Hematopoietic multipotent progenitor cell treated with erythropoietin and hydrocortisone succinate and interleukin-3 and kit ligand, for 8 days (in vitro differentiated cells): ENCODE measurements at regions not wholly inside any gene's neighbourhood (a gene's known extent, or its start where the extent isn't known, plus 50 kb on each side); places are given as distances from the start of the nearest gene placed in this dataset.

Experiments used
- DNase-seq: peaks from one replicate; pipeline ENCODE4 v3.0.0-alpha.2; 2015

DNA sequence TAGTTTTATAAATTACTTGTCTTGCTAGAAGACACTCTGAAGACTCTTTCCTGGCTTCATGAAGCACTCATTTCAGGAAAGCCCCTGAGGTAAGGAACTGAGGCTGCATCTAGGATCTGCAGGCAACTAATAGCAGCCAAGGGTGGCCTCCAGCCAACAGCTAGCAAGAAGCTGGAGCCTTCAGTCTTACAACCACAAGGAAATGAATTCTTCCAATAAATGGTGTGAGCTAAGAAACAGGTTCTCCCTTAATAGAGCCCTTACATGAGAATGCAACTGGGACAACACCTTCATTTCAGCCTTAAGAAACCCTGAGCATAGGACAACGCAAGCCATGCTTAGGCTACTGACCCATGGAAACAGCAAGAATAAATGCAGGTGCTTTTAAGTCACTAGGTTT lies 254.6 kb upstream of the RBBP8 start:
- no peak for DNase-seq

DNA sequence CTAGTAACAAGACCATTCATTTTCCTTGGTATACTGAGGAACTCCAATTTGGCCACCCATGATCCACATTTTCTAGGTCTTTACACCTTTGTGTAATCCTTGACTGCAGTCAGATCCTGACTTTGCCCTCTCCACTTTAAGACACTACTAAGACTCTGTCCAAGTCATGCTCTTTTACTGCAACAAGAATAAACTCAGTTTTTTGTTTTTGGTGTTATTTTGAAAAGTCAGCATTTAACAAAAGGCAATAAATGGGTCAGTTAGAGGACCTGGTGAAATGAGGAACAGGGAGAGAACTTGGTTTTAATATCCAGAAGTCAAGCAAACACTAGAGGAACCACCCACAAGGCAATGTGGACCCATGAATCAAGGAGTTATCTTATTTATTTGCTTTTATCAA lies 252.2 kb upstream of the RBBP8 start:
- no peak for DNase-seq

GRCh38 chr18:22681908-22682307 lies 251.2 kb upstream of the RBBP8 start:
- no peak for DNase-seq

- DNase-seq: no peak
Measured at GRCh38 chr18:22682720-22683119, 250.4 kb upstream of the RBBP8 start.

DNA sequence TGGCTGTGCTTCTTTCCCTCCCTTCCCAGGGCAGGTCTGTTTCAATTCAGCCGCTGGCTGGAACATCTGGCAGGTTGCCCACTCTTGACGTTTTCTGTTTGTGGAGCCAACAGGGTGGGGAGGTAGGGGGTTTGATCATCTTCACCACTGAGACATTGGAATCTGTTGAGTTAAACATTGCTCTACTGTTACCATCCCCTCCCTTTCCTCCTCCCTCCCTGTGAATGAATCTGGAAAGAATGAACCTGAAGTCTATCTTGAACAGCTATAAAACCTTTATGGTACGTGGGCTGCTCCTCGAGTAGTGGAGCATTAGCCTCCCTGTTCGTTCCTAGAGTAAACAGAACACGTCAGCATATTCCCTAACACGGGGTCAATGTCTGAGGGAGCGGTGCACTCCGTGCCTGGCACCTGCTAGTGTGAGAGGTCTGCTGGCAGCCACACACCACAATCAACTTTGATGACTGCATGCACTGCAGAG lies 249.9 kb upstream of the RBBP8 start:
- no peak for DNase-seq

GRCh38 chr18:22683786-22684185 lies 249.3 kb upstream of the RBBP8 start:
- DNase-seq: no peak

GRCh38 chr18:22684268-22684667 lies 248.9 kb upstream of the RBBP8 start:
- DNase-seq: no peak

DNA sequence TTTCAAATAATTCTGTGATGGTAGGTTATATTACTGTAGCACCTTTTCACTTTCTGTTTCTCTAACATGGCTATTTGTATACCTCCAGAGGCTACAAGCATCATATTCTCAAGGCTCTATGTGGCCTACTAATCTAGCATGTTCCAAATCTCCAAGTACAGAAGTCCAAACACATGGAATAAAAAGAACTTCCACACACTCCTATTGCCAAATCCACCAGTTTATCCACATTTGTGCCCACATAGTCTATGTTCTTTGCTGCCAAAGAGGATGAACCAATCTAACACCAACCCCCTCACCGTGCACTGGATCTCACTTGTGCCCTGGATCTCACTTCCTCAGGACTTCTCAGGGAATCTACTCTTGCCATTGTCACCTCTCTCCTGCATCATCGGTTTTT lies 247.3 kb upstream of the RBBP8 start:
- DNase-seq: no peak

DNA sequence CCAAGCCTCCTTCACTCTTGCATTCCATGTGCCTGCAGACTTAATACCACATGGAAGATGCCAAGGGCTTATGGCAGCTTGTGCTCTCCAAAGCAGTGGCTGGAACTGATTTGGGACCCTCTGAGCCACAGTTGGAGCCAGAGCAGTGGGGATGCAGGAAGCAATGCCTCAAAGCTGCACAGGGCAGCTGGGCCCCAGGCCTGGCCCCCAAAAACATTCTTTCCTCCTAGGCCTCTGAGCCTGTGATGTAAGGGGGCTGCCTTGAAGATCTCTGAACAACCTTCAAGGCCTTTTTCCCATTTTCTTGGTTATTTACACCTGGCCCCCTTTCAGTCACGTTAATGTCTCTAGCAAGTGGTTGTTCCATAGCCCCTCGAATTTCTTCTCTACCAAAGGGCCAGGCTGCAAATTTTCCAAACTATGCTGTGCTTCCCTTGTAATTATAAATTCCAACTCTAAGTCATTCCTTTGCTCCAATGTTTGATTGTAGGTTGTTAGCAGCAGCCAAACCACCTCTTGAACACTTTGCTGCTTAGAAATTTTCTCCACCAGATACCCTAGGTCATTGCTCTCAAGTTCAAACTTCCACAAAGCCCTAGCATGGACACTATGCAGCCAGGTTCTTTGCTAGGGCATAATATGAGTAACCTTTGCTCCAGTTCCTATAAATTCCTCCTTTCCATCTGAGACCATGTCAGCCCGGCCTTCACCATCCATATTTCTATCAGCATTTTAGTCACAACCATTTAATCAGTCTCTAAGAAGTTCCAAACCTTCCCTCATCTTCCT lies 245.0 kb upstream of the RBBP8 start:
- no peak for DNase-seq

GRCh38 chr18:22688877-22689496 lies 244.1 kb upstream of the RBBP8 start:
- DNase-seq: no peak

DNA sequence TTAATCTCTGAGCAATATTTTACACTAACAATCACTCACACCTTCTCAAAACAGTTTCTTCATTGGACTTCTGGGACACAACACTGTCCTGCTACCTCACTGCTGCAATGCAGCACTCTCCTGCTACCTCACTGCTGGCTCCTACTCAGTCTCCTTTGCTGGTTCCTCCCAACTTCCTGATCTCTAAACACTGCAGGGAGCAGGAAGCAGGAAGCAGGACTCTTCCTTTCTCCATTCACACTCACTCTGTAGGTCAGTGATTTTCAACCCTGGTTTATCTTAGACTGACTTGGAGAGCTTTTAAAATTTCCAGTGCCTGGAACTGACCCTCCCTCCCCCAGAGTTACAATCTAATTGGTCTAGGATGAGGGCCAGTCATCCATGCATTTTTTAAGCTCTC lies 243.4 kb upstream of the RBBP8 start:
- no peak for DNase-seq

GRCh38 chr18:22690556-22690955 lies 242.6 kb upstream of the RBBP8 start:
- DNase-seq: no peak

DNA sequence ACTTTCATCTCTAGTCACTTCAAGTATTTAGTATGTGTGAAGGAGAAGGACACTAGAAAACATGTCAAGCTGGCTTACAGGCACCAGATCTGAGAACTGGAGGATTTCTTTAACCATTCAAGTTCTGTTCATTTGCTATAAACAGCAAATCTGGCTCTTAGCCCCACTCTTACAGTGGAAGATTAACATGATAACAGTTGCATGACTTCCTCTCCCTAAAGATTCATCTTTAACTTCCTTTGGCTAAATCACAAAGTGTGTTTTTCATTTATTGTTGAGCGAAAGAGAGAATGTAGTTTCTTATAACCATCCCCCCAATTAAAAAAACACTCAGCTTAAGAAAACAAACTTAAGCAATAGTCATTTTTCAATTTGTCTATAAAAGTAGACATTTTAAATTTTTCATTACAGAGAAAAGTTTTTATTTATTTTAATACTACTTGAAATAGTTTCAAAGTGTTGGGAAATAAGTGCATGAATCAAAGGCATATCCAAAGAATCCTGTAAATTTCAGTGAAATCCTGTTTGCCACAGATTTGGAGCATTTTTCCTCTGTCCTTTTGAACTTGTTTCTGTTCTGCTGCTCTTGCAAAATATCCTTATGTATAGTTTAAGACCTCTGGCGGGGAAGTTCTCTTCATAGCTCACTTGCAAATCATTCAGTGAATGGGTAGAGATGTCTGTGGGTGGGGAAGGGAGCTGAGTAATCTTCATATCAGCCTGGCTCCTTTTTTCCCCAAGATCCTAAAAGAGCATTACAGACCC lies 241.0 kb upstream of the RBBP8 start:
- no peak for DNase-seq

DNA sequence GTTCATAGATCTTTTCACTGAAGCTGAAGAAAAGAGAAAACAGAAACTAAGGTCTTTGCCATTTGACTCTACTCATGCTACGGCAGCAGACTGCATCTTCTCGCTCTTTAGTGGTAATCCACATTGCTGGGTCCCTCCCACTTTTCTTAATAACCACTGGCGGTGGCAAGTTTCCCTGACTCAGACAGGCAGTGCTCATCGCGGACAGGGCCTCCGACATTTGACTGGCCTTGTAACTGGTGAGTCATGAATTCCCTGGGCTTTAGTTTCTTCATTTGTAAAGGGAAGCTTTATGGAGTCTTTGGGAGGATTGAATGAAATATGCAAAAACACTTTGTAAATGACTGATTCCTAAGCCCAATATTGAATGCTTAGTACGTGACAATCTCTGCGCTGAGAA lies 238.2 kb upstream of the RBBP8 start:
- DNase-seq: no peak

GRCh38 chr18:22695674-22696073 lies 237.5 kb upstream of the RBBP8 start:
- no peak for DNase-seq

DNA sequence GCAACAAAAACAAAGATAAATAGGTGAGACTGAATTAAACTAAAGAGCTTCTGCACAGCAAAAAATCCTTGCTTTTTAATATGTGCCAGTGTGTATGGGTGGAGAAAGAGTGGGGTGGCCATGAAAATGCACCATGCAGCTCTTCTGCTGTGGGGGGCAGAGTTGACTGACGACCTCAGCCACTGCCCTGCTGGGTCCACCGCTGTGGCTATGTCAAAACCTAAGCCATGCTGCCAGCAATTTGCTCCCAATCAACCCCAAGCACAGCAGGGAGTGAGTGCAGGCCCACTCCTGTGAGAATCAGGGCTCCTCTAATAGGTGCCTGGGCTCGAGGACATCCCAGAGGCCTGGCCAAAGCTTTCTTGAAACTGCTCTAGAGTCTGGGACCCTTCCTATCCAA lies 235.6 kb upstream of the RBBP8 start:
- no peak for DNase-seq

DNA sequence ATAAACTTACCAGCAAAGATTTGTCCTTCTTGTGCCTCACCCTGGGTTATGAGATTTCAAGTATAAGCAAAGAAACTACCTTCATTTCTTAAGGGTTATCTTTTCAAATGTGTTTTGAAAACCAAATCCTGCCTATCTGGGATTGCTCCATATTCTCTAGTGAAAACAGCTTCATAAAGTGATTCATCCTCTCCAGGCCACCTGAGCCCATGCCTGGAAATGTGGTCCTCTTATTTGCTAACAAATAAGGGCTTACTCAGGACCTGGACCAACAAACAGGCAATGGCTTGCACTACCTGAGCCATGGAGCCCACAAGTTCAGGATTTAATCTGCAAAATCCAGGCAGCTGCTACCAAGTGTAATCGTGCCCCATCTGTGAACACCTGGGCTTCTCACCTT lies 234.4 kb upstream of the RBBP8 start:
- no peak for DNase-seq

DNA sequence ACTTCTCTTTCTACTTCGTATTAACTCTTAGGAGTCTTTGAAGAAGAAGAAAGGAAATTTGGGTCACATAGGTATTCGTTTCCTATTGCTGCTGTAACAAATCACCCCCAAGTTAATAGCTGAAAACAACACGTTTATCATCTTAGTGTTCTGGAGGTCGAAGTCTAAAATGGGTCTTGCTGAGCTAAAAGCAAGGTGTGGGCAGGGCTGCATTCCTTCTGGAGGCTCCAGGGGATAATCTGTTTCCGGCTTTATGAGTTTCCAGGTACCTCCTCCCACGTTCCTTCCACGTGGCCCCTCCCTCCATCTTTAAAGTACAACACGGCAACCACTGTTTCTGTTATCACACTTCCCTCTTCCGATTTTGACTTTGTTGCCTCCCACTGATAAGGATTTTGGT lies 233.5 kb upstream of the RBBP8 start:
- no peak for DNase-seq

DNA sequence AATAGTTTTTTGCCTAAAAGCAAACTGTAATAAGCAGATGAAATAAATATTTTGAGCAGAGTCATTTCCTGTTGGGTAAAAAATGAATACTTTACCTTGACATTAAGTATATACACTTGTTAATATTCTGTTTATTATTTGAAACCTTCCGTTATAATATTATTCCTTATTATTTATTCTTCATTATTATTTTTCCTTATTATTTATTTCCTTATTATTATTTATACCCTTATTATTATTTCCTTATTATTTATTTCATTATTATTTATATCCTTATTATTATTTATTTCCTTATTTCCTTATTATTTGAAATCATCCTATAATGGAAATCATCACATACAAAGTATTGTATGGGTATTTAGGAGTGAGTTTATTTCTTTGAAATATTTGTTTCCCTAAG lies 232.2 kb upstream of the RBBP8 start:
- no peak for DNase-seq

DNA sequence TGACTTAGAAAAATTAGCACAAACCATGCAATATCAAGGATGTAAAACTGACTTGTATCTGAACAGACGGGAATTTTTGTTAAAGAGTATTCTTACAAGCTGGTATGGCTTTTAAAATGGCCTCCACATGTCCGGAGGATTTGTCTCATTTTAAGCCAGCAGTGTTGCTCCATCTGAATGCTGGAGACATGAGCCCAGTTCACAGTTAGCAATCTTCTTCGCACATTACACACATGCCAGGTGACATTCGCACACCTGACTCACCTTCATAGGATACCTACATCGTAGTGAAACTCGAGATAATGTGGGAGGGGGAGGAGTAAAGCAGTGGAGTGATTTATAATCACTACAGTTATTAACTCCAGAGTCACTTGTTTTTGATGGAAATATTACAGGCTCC lies 231.8 kb upstream of the RBBP8 start:
- no peak for DNase-seq

DNA sequence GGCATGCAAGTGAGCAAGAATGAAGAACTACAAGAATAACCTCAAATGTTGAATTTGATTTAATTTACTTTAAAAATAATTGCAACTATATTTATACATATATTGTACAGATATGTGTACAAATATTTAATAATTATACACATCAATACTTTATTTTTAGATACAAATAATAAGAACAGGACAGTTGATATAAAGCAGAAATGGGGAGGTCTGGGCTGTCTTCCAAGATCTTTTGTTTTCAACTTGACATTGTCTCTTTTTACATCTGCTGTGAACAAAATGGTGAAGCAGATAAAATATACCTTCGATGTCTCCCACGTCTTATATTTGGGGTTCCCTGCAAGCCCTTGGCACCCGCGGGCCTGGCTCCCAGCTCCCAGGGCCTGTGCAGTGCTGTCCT lies 231.3 kb upstream of the RBBP8 start:
- DNase-seq: no peak

GRCh38 chr18:22702806-22703205 lies 230.3 kb upstream of the RBBP8 start:
- no peak for DNase-seq

- peak; percentile 66 for DNase-seq
Measured at GRCh38 chr18:22703883-22704585, 229.1 kb upstream of the RBBP8 start.

DNA sequence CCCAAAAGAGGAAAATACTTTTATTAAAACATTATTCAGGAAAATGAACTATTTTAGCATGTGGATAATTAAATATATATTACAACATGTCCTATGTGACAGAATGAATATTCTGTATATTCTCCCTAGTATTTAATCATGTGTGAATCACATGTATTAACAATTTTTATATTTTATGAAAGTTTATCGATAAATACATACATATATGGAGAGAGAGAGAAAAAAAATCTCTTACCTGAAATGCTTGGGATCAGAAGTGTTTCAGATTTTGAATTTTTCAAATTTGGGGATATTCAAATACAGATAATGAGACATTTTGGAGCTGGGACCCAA lies 228.6 kb upstream of the RBBP8 start:
- DNase-seq: no peak
